ENCODE measurements at regions not wholly inside any gene's neighbourhood (a gene's known extent, or its start where the extent isn't known, plus 50 kb on each side); places are given as distances from the start of the nearest gene placed in this dataset.
"Not testable (repeated sequence)": the region's sequence is repeated elsewhere in the genome, so short reads cannot be mapped to it uniquely, and the experiment has no call there.

DNA sequence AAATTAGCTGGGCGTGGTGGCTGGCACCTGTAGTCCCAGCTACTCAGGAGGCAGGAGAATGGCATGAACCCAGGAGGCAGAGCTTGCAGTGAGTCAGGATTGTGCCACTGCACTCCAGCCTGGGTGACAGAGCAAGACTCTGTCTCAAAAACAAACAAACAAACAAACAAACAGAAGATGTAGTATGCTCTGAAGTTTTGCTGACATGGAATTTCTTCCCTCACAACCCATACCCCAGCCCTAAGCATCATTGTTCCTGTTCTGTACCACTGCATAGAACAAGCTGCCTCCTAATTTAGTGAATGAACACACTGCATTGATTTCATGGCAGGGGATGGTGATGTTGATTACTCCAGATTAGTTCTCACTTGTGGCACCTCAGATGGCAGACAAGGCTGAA is 89.7 kb downstream of the SPATA31A6 start:
- TF ChIP-seq YY1 (IDR thresholded peaks at IDR 0.05; ENCODE audit: insufficient read depth, insufficient read length); SUZ12 (IDR thresholded peaks at IDR 0.05; ENCODE audit: extremely low read depth, insufficient read depth, insufficient read length); ZNF274 (IDR thresholded peaks at IDR 0.05; ENCODE audit: low read depth, low read length): not testable (repeated sequence)

Data from NT2/D1 (cell line).